ENCODE measurements at regions not wholly inside any gene's neighbourhood (a gene's known extent, or its start where the extent isn't known, plus 50 kb on each side); places are given as distances from the start of the nearest gene placed in this dataset.

DNA sequence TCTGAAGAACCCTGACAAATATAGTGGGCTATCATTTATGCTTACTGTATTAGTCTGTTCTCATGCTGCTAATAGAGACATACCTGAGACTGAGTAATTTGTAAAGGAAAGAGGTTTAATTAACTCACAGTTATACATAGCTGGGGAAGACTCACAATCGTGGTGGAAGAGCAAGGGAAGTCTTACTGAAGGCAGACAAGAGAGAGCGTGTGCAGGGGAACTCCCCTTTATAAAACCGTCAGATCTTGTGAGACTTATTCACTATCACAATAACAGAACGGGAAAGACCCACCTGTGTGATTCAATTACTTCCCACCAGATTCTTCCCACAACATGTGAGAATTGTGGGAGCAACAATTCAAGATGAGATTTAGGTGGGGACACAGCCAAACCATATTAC is 526.8 kb upstream of the GOT2 start:
- intact Hi-C loops (cut with DNase I), result no loop called here
- H3K9me3 ChIP-seq, result no peaks in the 10 kb centered on the region
- no peak overlapping the region for H3K27ac ChIP-seq
- H3K4me3 ChIP-seq, result no peak overlapping the region
- TF ChIP-seq, protein P1, sequence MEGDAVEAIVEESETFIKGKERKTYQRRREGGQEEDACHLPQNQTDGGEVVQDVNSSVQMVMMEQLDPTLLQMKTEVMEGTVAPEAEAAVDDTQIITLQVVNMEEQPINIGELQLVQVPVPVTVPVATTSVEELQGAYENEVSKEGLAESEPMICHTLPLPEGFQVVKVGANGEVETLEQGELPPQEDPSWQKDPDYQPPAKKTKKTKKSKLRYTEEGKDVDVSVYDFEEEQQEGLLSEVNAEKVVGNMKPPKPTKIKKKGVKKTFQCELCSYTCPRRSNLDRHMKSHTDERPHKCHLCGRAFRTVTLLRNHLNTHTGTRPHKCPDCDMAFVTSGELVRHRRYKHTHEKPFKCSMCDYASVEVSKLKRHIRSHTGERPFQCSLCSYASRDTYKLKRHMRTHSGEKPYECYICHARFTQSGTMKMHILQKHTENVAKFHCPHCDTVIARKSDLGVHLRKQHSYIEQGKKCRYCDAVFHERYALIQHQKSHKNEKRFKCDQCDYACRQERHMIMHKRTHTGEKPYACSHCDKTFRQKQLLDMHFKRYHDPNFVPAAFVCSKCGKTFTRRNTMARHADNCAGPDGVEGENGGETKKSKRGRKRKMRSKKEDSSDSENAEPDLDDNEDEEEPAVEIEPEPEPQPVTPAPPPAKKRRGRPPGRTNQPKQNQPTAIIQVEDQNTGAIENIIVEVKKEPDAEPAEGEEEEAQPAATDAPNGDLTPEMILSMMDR (IDR thresholded peaks at IDR 0.05), result no peak
- no peaks in the 10 kb centered on the region for H3K27me3 ChIP-seq
- DNase-seq (ENCODE audit: low spot score in 2 of 2), result no peak
- no peaks in the 10 kb centered on the region for H3K36me3 ChIP-seq
- H3K4me1 ChIP-seq, result no peaks in the 10 kb centered on the region

DNA sequence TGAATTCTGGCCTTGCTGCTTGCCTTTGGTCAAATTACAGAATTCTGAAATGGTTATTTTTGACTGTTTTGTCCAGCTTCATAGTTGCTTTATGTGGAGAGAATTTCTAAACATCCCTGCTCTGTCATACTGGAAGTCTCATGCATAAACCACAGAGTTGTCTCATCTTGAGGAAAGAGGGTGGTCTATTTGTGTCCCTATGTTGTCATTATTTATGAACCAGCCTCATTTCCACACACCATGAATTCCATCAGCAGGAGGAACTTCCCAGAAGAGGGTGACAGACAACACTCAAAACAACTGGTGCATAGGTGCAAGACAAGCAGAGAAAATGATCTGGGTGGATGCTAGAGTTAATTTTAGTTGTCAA is 525.8 kb upstream of the GOT2 start:
- no peak overlapping the region for H3K27ac ChIP-seq
- no peaks in the 10 kb centered on the region for H3K4me1 ChIP-seq
- TF ChIP-seq, protein P1 (IDR thresholded peaks at IDR 0.05), result no peak
- H3K9me3 ChIP-seq, result no peaks in the 10 kb centered on the region
- intact Hi-C loops (cut with DNase I), result no loop called here
- no peak for DNase-seq (ENCODE audit: low spot score in 2 of 2)
- no peaks in the 10 kb centered on the region for H3K27me3 ChIP-seq
- H3K4me3 ChIP-seq, result no peak overlapping the region
- no peaks in the 10 kb centered on the region for H3K36me3 ChIP-seq

DNA sequence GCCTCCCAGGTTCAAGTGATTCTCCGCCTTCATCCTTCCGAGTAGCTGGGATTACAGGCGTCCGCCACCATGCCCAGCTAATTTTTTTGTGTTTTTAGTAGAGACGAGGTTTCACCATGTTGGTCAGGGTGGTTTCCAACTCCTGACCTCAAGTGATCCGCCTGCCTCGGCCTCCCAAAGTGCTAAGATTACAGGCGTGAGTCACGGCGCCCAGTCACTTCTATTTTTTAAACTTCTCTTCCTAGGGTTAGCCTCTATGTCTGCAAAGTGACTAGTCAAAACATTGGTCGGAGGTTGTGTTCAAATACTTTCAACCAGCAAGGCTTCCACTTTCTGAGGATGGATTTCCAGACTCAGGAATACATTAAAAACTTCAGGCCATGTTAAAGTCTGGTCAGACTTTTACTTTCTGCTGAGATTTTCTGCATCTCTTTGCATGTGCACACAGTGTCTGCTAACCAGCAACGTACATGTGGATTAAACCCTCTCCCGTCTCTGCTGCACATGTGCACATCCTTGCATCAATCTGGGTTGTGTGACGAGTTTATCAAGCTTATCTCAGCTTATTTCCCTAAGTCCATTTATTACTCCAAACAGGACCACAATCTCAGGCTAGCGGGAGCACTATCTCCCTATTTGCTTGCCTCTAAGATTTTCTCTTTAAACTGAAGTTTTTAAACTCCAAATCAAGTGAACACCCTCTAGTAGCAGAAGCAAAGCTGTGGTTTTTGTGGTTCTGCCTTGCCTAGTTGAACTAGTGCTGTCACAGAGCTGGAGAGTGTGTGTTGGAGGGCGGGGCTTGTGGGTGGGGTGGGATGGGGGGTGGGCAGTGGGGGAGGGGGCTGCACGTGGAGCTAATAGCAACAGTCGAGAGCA is 525.2 kb upstream of the GOT2 start:
- Histone ChIP-seq H3K27ac (no peak overlapping the region), H3K9me3 (no peaks in the 10 kb centered on the region), H3K36me3 (no peaks in the 10 kb centered on the region), H3K4me1 (no peaks in the 10 kb centered on the region), H3K4me3 (no peak overlapping the region), H3K27me3 (no peaks in the 10 kb centered on the region)
- TF ChIP-seq, protein P1 (IDR thresholded peaks at IDR 0.05), result no peak
- intact Hi-C loops (cut with DNase I), result no loop called here
- no peak for DNase-seq (ENCODE audit: low spot score in 2 of 2)

DNA sequence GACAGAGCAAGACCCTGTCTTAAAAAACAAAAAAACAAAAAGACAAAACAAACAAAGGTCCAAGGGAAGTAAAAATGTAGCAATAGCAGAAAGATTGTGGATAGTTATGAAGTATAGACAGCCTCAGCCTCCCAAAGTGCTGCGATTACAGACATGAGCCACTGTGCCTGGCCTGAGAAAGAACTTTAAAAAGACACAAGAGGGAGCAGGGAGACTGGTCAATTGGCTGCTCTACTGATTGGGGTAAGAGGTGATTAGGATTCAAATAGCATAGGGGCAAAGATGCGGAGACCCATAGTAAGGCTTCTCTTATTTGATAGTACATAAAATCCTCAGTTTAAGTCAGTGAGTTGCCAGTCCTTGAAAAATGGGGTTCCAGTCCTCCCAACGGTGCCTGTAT is 518.2 kb upstream of the GOT2 start:
- Histone ChIP-seq H3K9me3 (no peaks in the 10 kb centered on the region), H3K27ac (no peak overlapping the region), H3K27me3 (no peaks in the 10 kb centered on the region), H3K36me3 (no peaks in the 10 kb centered on the region), H3K4me3 (no peak overlapping the region), H3K4me1 (no peaks in the 10 kb centered on the region)
- no peak for DNase-seq (ENCODE audit: low spot score in 2 of 2)
- TF ChIP-seq, protein P1 (IDR thresholded peaks at IDR 0.05), result no peak
- intact Hi-C loops (cut with DNase I), result no loop called here

DNA sequence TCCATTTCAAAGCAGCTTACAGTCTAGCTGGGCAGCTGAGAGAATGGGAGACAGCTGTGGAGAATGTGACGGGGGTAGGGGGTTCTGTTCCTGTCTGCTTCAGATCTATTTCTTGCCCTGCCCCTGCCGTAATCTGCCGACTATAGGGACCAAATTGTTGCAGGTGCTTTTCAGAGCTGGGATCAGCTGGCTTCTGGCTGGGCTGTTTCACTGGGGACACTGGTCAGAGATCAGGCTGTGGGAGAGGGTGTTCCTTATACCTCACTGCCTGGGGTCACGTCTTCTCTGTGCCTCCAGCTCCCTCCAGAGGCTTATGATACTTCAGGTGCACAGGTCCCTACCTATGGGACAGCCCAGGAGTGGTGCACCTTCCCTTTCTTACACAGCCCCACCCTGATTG is 514.9 kb upstream of the GOT2 start:
- H3K4me1 ChIP-seq, result no peaks in the 10 kb centered on the region
- H3K9me3 ChIP-seq, result no peaks in the 10 kb centered on the region
- H3K27me3 ChIP-seq, result no peaks in the 10 kb centered on the region
- no peak for DNase-seq (ENCODE audit: low spot score in 2 of 2)
- H3K36me3 ChIP-seq, result no peaks in the 10 kb centered on the region
- no peak overlapping the region for H3K27ac ChIP-seq
- TF ChIP-seq, protein P1 (IDR thresholded peaks at IDR 0.05), result no peak
- intact Hi-C loops (cut with DNase I), result no loop called here
- no peak overlapping the region for H3K4me3 ChIP-seq
